ENCODE measurements at regions not wholly inside any gene's neighbourhood (a gene's known extent, or its start where the extent isn't known, plus 50 kb on each side); places are given as distances from the start of the nearest gene placed in this dataset.

GRCh38 chr6:95487817-95488216 lies 89.5 kb upstream of the MANEA start:
- TF ChIP-seq, protein P1, sequence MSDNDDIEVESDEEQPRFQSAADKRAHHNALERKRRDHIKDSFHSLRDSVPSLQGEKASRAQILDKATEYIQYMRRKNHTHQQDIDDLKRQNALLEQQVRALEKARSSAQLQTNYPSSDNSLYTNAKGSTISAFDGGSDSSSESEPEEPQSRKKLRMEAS (IDR thresholded peaks at IDR 0.05; ENCODE audit: insufficient read depth, insufficient read length), result no peak
- TF ChIP-seq FOS (IDR thresholded peaks at IDR 0.05; ENCODE audit: borderline replicate concordance, insufficient read depth, low read length), result no peak
- no peak for TF ChIP-seq POLR2AphosphoS5 (IDR thresholded peaks at IDR 0.05; ENCODE audit: insufficient read depth, low read depth, low read length)
- TF ChIP-seq GATA2 (IDR thresholded peaks at IDR 0.05; ENCODE audit: insufficient read depth, insufficient read length, low read depth, low read length), result no peak
- TF ChIP-seq POLR2A (IDR thresholded peaks at IDR 0.05; ENCODE audit: low read depth, low read length), result no peak
- TF ChIP-seq JUN (IDR thresholded peaks at IDR 0.05; ENCODE audit: borderline replicate concordance, insufficient read depth, insufficient read length, low read depth), result no peak
- TF ChIP-seq EZH2 (IDR thresholded peaks at IDR 0.05; ENCODE audit: borderline replicate concordance, low read depth, low read length, severe bottlenecking), result no peak
- TF ChIP-seq MYC (IDR thresholded peaks at IDR 0.05; ENCODE audit: low read depth, low read length), result no peak
- TF ChIP-seq, protein P2, sequence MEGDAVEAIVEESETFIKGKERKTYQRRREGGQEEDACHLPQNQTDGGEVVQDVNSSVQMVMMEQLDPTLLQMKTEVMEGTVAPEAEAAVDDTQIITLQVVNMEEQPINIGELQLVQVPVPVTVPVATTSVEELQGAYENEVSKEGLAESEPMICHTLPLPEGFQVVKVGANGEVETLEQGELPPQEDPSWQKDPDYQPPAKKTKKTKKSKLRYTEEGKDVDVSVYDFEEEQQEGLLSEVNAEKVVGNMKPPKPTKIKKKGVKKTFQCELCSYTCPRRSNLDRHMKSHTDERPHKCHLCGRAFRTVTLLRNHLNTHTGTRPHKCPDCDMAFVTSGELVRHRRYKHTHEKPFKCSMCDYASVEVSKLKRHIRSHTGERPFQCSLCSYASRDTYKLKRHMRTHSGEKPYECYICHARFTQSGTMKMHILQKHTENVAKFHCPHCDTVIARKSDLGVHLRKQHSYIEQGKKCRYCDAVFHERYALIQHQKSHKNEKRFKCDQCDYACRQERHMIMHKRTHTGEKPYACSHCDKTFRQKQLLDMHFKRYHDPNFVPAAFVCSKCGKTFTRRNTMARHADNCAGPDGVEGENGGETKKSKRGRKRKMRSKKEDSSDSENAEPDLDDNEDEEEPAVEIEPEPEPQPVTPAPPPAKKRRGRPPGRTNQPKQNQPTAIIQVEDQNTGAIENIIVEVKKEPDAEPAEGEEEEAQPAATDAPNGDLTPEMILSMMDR (IDR thresholded peaks at IDR 0.05; ENCODE audit: extremely low read depth in 1 of 2, insufficient read depth in 1 of 2, low read depth in 1 of 2, low read length in 2 of 2), result no peak
- Histone ChIP-seq H3K9me1 (replicated peaks; ENCODE audit: control insufficient read depth, extremely low read depth, insufficient read depth, low read length) (no peaks in the 10 kb centered on the region), H3K4me2 (ENCODE audit: insufficient read depth, low read length) (no peak overlapping the region), H3K79me2 (ENCODE audit: control insufficient read depth, insufficient read depth, low read length) (no peaks in the 10 kb centered on the region), H3K9me3 (replicated peaks; ENCODE audit: control insufficient read depth, insufficient read depth, low read length) (no peaks in the 10 kb centered on the region), H3K4me1 (ENCODE audit: control insufficient read depth, extremely low read depth, insufficient read depth, low read length) (no peaks in the 10 kb centered on the region), H3K27ac (ENCODE audit: insufficient read depth, low read depth, low read length) (no peak overlapping the region), H4K20me1 (replicated peaks; ENCODE audit: control insufficient read depth, extremely low read depth, insufficient read depth, low read length) (no peaks in the 10 kb centered on the region), H2AFZ (ENCODE audit: low read depth, low read length) (no peak overlapping the region), H3K9ac (replicated peaks; ENCODE audit: extremely low read depth, insufficient read depth, low read length) (no peak overlapping the region), H3K36me3 (ENCODE audit: control insufficient read depth in 2 of 2, extremely low read depth in 1 of 2, insufficient read depth in 2 of 2, low read length in 2 of 2) (no peaks in the 10 kb centered on the region), H3K4me3 (replicated peaks in 1 of 3; ENCODE audit: insufficient read depth in 1 of 3, low read depth in 1 of 3, low read length in 3 of 3) (no peak overlapping the region), H3K27me3 (ENCODE audit: control insufficient read depth in 2 of 2, insufficient read depth in 2 of 2, low read length in 2 of 2) (no peaks in the 10 kb centered on the region)
- POLR2A ChIA-PET, result no interaction called here
- DNase-seq (ENCODE audit: low read depth, low spot score) (no peak), FAIRE-seq (no peak)
- dilution Hi-C loops (cut with MboI; ENCODE audit: extremely low pct_ligation_motif_present, low sequenced_read_pairs) (no loop called here), intact Hi-C loops (cut with micrococcal nuclease) (no loop called here)
- CTCF ChIA-PET, result no interaction called here
- no TSS peak for BruUV-seq (replicated peaks)

All from endothelial cell of umbilical vein (primary cell).